Ovary (tissue), 3 donors: ENCODE measurements at regions not wholly inside any gene's neighbourhood (a gene's known extent, or its start where the extent isn't known, plus 50 kb on each side); places are given as distances from the start of the nearest gene placed in this dataset.

Experiments
- CTCF ChIP-seq, 3 donors: fragments of 450-650 bp in 2 of 3; fragments of 200-600 bp in 1 of 3; IDR thresholded peaks; one replicate each; pipeline versions ENCODE4 v1.5.1 to v1.8.0; 2016 to 2022; ENCODE audit warnings: antibody characterized with exemption in 3 of 3, mild to moderate bottlenecking in 1 of 3
- EP300 ChIP-seq: sonication (generic); formaldehyde crosslinking; IDR thresholded peaks from one replicate; pipeline ENCODE4 v1.6.1; 2017; ENCODE audit warnings: antibody characterized with exemption
- POLR2A ChIP-seq: fragments of 450-650 bp; IDR thresholded peaks from one replicate; pipeline ENCODE4 v1.6.1; 2017; ENCODE audit warnings: antibody characterized with exemption, mild to moderate bottlenecking, moderate library complexity
- donor health status: DM: no; HTN: no; CAD: no.

GRCh38 chr12:78338054-78338785 lies 507.5 kb downstream of the NAV3 start:
- TF ChIP-seq CTCF (IDR thresholded peaks at IDR 0.05) (no peak), POLR2A (no peak), EP300 (no peak)
